NCI-H1417 (cell line): ENCODE measurements at regions not wholly inside any gene's neighbourhood (a gene's known extent, or its start where the extent isn't known, plus 50 kb on each side); places are given as distances from the start of the nearest gene placed in this dataset.
A peak's percentile ranks its signal among the peaks of the same experiment; 100 is the strongest.
"Not testable (repeated sequence)": the region's sequence is repeated elsewhere in the genome, so short reads cannot be mapped to it uniquely, and the experiment has no call there.

Experiments
- DNase-seq, 3 experiments: peaks; one replicate each; lab custom pipeline; 2025; lab: John Stamatoyannopoulos, UW

- DNase-seq = no peak
These were observed 95.6 kb downstream of the RRAGB start for GRCh38 chrX:55813150-55813549.

- DNase-seq = no peak
These were observed 98.0 kb downstream of the RRAGB start for GRCh38 chrX:55815546-55815945.

- DNase-seq = no peak
These were observed 98.5 kb downstream of the RRAGB start for GRCh38 chrX:55816023-55816422.

DNA sequence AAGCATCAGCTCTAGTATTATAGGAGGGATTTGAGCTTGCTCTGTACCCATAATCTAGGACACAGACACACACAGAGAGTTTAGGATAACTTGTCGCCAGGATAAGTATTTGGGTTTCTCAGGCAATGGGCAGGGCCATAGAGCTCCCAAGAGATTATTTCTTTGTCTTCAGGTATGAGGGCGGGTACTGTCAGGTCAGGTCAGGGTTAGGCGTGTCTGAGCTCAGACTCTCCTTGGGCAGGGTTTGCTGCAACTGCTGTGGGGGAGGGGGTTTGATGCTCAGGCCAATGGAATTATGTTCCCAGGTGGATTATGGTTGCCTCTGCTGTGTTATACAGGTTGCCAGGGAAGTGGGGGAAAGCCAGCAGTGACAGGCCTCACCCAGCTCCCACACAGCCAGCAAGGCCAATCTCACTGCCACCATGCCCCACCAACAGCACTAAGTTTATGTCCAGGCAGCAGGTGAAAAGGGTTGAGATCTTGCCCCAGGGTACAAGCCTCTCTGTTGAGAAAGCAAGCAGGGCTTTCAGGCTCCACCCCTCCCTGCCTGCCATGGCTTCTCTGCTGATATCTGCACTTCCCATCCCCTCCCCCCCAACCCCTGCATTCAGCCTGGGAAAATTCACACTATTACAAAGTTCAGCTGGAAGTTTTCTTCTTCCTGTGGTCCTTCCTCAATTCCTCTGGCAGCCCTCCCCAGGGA, 101.3 kb downstream of the RRAGB start:
- no peak for DNase-seq

DNA sequence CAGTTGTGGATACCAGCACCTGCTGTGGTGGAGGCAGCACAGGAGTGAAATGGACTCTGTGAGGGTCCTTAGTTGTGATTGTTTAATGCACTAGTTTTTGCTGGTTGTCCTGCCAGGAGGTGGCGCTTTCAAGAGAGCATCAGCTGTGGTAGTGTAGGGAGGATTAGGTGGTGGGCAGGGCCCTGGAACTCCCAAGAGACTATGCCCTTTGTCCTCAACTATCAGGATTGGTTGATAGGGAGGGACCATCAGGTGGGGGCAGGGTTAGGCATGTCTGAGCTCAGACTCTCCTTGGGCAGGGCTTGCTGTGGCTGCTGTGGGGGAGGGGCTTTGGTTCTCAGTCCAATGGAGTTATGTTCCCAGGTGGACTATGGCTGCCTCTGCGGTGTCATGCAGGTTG, 121.9 kb downstream of the RRAGB start:
- no peak for DNase-seq

GRCh38 chrX:55841962-55842752, 124.6 kb downstream of the RRAGB start:
- DNase-seq = no peak

- DNase-seq = not testable (repeated sequence)
These were observed 149.2 kb downstream of the RRAGB start for GRCh38 chrX:55866779-55867178.

DNA sequence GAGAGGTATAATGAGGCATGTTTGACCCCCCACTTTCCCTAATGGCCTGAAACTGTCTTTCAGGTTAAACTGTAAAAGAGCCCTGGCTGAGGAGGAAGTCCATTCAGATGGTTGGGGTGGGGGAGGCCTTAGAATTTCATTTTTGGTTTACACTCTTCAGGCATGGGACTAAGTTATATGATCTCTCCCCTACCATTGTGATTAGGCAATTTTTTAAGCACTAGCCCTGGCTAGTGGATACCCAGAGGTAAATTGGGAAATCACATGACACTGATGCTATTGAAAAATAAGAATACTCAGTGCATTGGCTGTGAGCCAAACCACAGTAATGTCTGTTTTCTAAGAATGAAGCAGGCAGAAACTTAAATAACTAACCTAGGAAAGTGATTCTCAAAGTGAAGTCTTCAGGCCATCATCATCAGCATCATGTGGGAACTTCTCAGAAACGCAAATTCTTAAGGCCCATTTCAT, 149.7 kb downstream of the RRAGB start:
- no peak for DNase-seq

GRCh38 chrX:55867708-55868107, 150.2 kb downstream of the RRAGB start:
- no peak for DNase-seq

DNA sequence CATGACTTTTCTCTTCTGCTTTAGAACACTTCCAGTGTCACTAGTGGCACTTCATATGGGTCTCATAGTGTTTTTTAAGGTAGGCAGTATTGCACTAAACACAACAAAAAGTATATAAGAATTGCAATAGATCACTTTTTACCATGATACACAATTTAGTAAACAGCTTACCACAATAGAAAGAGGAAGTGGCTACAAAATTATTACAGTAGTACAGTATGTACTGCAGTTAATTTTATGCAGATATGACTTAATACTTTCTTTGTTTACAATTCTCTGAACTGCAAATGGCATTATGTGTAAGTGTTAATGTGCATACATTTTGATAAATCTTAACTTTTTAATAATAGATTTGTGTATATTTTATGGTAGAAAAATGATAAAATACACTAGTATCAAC, 157.3 kb downstream of the RRAGB start:
- DNase-seq = no peak

GRCh38 chrX:55883541-55883940, 166.0 kb downstream of the RRAGB start:
- DNase-seq = not testable (repeated sequence)

DNA sequence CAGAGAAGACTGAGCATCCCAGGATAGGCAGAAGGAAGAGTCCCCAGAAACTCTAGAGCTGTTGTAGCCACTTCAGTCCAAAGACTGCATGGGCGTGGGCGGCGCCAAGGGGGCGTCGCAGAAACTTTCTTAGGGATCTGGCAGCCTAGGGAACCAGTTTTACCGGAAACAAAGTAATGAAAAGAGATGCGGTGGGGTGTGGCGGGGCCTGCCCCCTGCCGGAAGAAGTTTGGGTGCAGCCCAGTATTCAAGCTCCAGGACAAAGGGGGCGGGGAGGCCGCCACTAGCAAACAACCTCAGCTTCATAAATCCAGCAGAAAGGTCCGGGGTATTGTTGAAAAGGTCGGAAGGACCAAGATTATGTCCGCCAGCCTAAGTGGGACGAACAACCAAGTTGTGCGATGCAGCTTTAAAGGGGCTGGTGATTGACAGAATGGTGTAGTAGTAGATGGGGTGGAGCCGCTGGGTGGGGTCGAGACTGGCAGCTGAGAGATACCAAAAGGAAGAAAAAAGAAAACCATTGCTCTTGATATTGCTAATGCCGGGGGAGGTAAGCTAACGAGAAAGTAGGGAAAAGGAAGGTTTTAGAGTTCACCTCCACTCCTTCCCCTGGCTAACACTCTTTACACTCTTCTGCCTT, 190.5 kb downstream of the RRAGB start:
- DNase-seq = no peak

- DNase-seq = peak in 1 of 3 experiments; percentile 20
These were observed 191.2 kb downstream of the RRAGB start for GRCh38 chrX:55908661-55909212.

GRCh38 chrX:55919367-55920221, 202.0 kb downstream of the RRAGB start:
- no peak for DNase-seq

DNA sequence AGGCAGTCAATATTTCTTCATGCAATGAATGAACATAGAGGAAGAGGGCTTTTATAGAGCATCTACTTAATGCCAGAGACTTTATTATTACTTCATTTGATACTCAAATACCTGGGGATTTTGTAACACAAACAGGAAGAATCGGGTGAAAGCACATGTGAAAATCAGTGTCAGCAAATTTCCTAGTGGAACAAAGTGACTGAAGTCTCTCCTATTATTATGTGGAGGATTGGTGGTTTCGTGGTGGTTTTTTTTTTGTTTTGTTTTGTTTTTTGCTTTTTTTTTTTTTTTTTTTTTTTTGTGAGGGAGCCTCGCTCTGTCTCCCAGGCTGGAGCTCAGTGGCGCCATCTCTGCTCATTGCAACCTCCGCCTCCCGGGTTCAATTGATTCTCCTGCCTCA, 207.0 kb downstream of the RRAGB start:
- no peak for DNase-seq

GRCh38 chrX:55928529-55928928, 211.0 kb downstream of the RRAGB start:
- DNase-seq = not testable (repeated sequence)
